SK-N-SH (cell line): ENCODE measurements at regions not wholly inside any gene's neighbourhood (a gene's known extent, or its start where the extent isn't known, plus 50 kb on each side); places are given as distances from the start of the nearest gene placed in this dataset.

Experiments used
- CTCF ChIA-PET: fragments of 300-600, 350-600 bp; formaldehyde crosslinking; extraction: SDS; loops from one replicate; lab custom pipeline; 2021; lab: Yijun Ruan, JAX
- POLR2A ChIA-PET: fragments of 350-600 bp; sonication (Branson Sonifier 250); formaldehyde crosslinking; extraction: SDS; loops from one replicate; lab custom pipeline; 2020; ENCODE audit warnings: antibody characterized with exemption, inconsistent platforms; lab: Yijun Ruan, JAX
- DNase-seq: peaks from one replicate; pipeline ENCODE4 v3.0.0; 2012
- H2AFZ ChIP-seq: fragments of 200-600 bp; sonication (generic); 2 replicates; pipeline ENCODE4 v1.8.1; 2016; ENCODE audit warnings: antibody characterized with exemption, mild to moderate bottlenecking, low read depth
- H3F3A ChIP-seq: fragments of 200-600 bp; sonication (generic); replicated peaks from 2 replicates; pipeline ENCODE3; 2016; ENCODE audit warnings: antibody characterized with exemption, mild to moderate bottlenecking; ENCODE audit not compliant: insufficient read depth
- H3K27ac ChIP-seq, 2 experiments: fragments of 200-500 bp in 1 of 2; fragments of 200-600 bp in 1 of 2; sonication (Bioruptor generic) in 1 of 2; sonication (generic), shearing (Covaris generic) in 1 of 2; 2 replicates each; pipeline versions ENCODE4 v1.5.1 to v1.6.1; 2014 to 2016; ENCODE audit warnings: low read depth in 2 of 2, inconsistent platforms in 1 of 2, low read length in 1 of 2, mild to moderate bottlenecking in 1 of 2, mixed read lengths in 1 of 2
- H3K27me3 ChIP-seq: fragments of 200-600 bp; sonication (generic), shearing (Covaris generic); 2 replicates; pipeline ENCODE4 v1.6.1; 2016; ENCODE audit warnings: mixed run types; ENCODE audit not compliant: insufficient read depth
- H3K36me3 ChIP-seq, 2 experiments: fragments of 200-500 bp in 1 of 2; fragments of 200-600 bp in 1 of 2; sonication (Bioruptor generic) in 1 of 2; sonication (generic) in 1 of 2; replicated peaks in 1 of 2; 2 replicates each; pipeline versions ENCODE3 to v1.5.1; 2014 to 2016; ENCODE audit warnings: low read length in 1 of 2, mild to moderate bottlenecking in 1 of 2; ENCODE audit not compliant: insufficient read depth in 2 of 2, control insufficient read depth in 1 of 2
- H3K4me1 ChIP-seq, 2 experiments: fragments of 200-500 bp in 1 of 2; fragments of 200-600 bp in 1 of 2; sonication (Bioruptor generic) in 1 of 2; sonication (generic), shearing (Covaris generic) in 1 of 2; 2 replicates each; pipeline versions ENCODE4 v1.5.1 to v1.6.1; 2014 to 2016; ENCODE audit warnings: low read depth in 1 of 2, low read length in 1 of 2, mixed run types in 1 of 2; ENCODE audit not compliant: insufficient read depth in 2 of 2, control insufficient read depth in 1 of 2
- H3K4me2 ChIP-seq: fragments of 200-600 bp; sonication (generic), shearing (Covaris generic); 2 replicates; pipeline ENCODE4 v1.6.1; 2017; ENCODE audit warnings: mixed run types
- H3K4me3 ChIP-seq, 2 experiments: fragments of 200-500 bp in 1 of 2; fragments of 200-600 bp in 1 of 2; sonication (Bioruptor generic) in 1 of 2; sonication (generic), shearing (Covaris generic) in 1 of 2; 2 replicates each; pipeline versions ENCODE4 v1.5.1 to v1.8.1; 2014 to 2016; ENCODE audit warnings: low read depth in 2 of 2, inconsistent platforms in 1 of 2, low read length in 1 of 2, mild to moderate bottlenecking in 1 of 2, mixed read lengths in 1 of 2, moderate library complexity in 1 of 2
- H3K79me2 ChIP-seq: fragments of 200-600 bp; sonication (generic); 2 replicates; pipeline ENCODE4 v1.8.1; 2017; ENCODE audit warnings: mild to moderate bottlenecking; ENCODE audit not compliant: insufficient read depth
- H3K9ac ChIP-seq: fragments of 200-600 bp; sonication (generic); 2 replicates; pipeline ENCODE4 v1.6.1; 2017; ENCODE audit warnings: mixed run types
- H3K9me2 ChIP-seq: fragments of 200-600 bp; sonication (generic); 2 replicates; pipeline ENCODE4 v1.6.1; 2017; ENCODE audit warnings: mixed run types
- H3K9me3 ChIP-seq: fragments of 200-600 bp; sonication (generic); 2 replicates; pipeline ENCODE4 v1.6.1; 2017; ENCODE audit warnings: mixed run types, mild to moderate bottlenecking, moderate library complexity
- H4K20me1 ChIP-seq: fragments of 200-600 bp; sonication (generic); 2 replicates; pipeline ENCODE4 v1.6.1; 2017; ENCODE audit warnings: mild to moderate bottlenecking, mixed run types; ENCODE audit not compliant: insufficient read depth
- CTCF ChIP-seq: fragments of 200-600 bp; sonication (generic); IDR thresholded peaks from 2 replicates; pipeline ENCODE4 v1.6.1; 2017; ENCODE audit warnings: antibody characterized with exemption, mild to moderate bottlenecking, moderate library complexity
- EP300 ChIP-seq, 2 experiments: IDR thresholded peaks; 2 replicates each; pipeline versions ENCODE4 v1.4.0 to v1.6.1; 2012; ENCODE audit warnings: borderline replicate concordance in 1 of 2, low read depth in 1 of 2, low read length in 1 of 2
- GABPA ChIP-seq: IDR thresholded peaks from 2 replicates; pipeline ENCODE4 v1.4.0; 2012; ENCODE audit warnings: low read depth, mild to moderate bottlenecking
- GATA2 ChIP-seq: sonication (generic); formaldehyde crosslinking; IDR thresholded peaks from 2 replicates; pipeline ENCODE4 v1.5.0; 2020; ENCODE audit warnings: mild to moderate bottlenecking, missing genetic modification reagents
- MAX ChIP-seq: IDR thresholded peaks from 2 replicates; pipeline ENCODE4 v1.4.0; 2012; ENCODE audit warnings: low read depth
- MEF2A ChIP-seq: IDR thresholded peaks from 2 replicates; pipeline ENCODE4 v1.4.0; 2012; ENCODE audit warnings: low read depth, borderline replicate concordance
- MXI1 ChIP-seq: IDR thresholded peaks from 2 replicates; pipeline ENCODE4 v1.6.1; 2012; ENCODE audit warnings: mild to moderate bottlenecking, low read depth, low read length, improper control_type of control experiment
- NRF1 ChIP-seq: IDR thresholded peaks from 2 replicates; pipeline ENCODE4 v1.6.1; 2012; ENCODE audit warnings: low read depth, mild to moderate bottlenecking, low read length
- POLR2AphosphoS5 ChIP-seq: IDR thresholded peaks from 2 replicates; pipeline ENCODE4 v1.6.1; 2012; ENCODE audit warnings: low read depth, low read length
- RAD21 ChIP-seq: IDR thresholded peaks from 2 replicates; pipeline ENCODE4 v1.6.1; 2012; ENCODE audit warnings: mild to moderate bottlenecking, low read length
- RCOR1 ChIP-seq: fragments of 150-350 bp; IDR thresholded peaks from 2 replicates; pipeline ENCODE4 v1.6.1; 2017; ENCODE audit warnings: antibody characterized with exemption, low read length
- REST ChIP-seq: IDR thresholded peaks from 2 replicates; pipeline ENCODE4 v1.6.1; 2012; ENCODE audit warnings: mild to moderate bottlenecking, low read depth, low read length, moderate library complexity
- SMC3 ChIP-seq: IDR thresholded peaks from 2 replicates; pipeline ENCODE4 v1.6.1; 2012; ENCODE audit warnings: low read depth, low read length, improper control_type of control experiment
- TEAD4 ChIP-seq: IDR thresholded peaks from 2 replicates; pipeline ENCODE4 v1.4.0; 2012; ENCODE audit warnings: mild to moderate bottlenecking, borderline replicate concordance; ENCODE audit not compliant: insufficient read depth
- USF1 ChIP-seq: IDR thresholded peaks from 2 replicates; pipeline ENCODE4 v1.4.0; 2012; ENCODE audit warnings: low read depth, borderline replicate concordance
- USF2 ChIP-seq: fragments of 150-350 bp; IDR thresholded peaks from 2 replicates; pipeline ENCODE4 v1.6.1; 2017; ENCODE audit warnings: antibody characterized with exemption, low read length, low read depth, borderline replicate concordance
- YY1 ChIP-seq: IDR thresholded peaks from 2 replicates; pipeline ENCODE4 v1.4.0; 2012; ENCODE audit warnings: low read depth, mild to moderate bottlenecking
- WGBS: methylation state at CpG from one replicate; pipeline ENCODE4 v1.1.6; 2017; ENCODE audit warnings: low lambda C conversion rate; 5-methylcytosine and 5-hydroxymethylcytosine counted together

GRCh38 chr3:34544136-34544535, 745.7 kb downstream of the PDCD6IP start:
- H3K79me2 ChIP-seq = no peaks in the 10 kb centered on the region
- no peak overlapping the region for H3K27ac ChIP-seq
- H3K4me3 ChIP-seq = no peak overlapping the region
- TF ChIP-seq CTCF (no peak), MAX (no peak), USF2 (no peak)
- TF ChIP-seq, all 33 proteins: peak for 0
- Histone ChIP-seq H3K4me2 (no peak overlapping the region), H2AFZ (no peak overlapping the region), H3K9ac (no peak overlapping the region), H3K36me3 (no peaks in the 10 kb centered on the region), H3K27me3 (no peaks in the 10 kb centered on the region), H3F3A (no peaks in the 10 kb centered on the region), H4K20me1 (no peaks in the 10 kb centered on the region), H3K9me3 (no peaks in the 10 kb centered on the region), H3K4me1 (no peaks in the 10 kb centered on the region), H3K9me2 (no peaks in the 10 kb centered on the region)
- 28% methylated on average over 4 of the region's 4 CpGs for WGBS
- POLR2A ChIA-PET = no interaction called here
- CTCF ChIA-PET = no interaction called here
- DNase-seq = no peak

GRCh38 chr3:34547297-34547920, 749.0 kb downstream of the PDCD6IP start:
- ChIA-PET CTCF (interaction anchor here (0.6 to 1.0 kb wide), 2 partner anchors 9 to 154 kb away, joined by 3 read pairs; no protein-coding TSS in a partner anchor), POLR2A (no interaction called here)
- Histone ChIP-seq H2AFZ (no peak overlapping the region), H3K4me3 (no peak overlapping the region), H3K9ac (no peak overlapping the region), H3K9me3 (no peaks in the 10 kb centered on the region), H3K36me3 (no peaks in the 10 kb centered on the region), H4K20me1 (no peaks in the 10 kb centered on the region), H3K4me1 (no peaks in the 10 kb centered on the region), H3K27ac (no peak overlapping the region), H3K4me2 (no peak overlapping the region), H3F3A (no peaks in the 10 kb centered on the region), H3K9me2 (no peaks in the 10 kb centered on the region), H3K79me2 (no peaks in the 10 kb centered on the region), H3K27me3 (no peaks in the 10 kb centered on the region)
- WGBS = 0% methylated on average over 2 of the region's 2 CpGs
- no peak for DNase-seq
- TF ChIP-seq RAD21 (no peak), TEAD4 (no peak), EP300 (IDR thresholded peaks at IDR 0.05; ENCODE audit: borderline replicate concordance in 1 of 2, low read depth in 1 of 2, low read length in 1 of 2) (no peak), POLR2AphosphoS5 (no peak), GATA2 (CRISPR knock-in tag) (no peak), REST (no peak), MXI1 (no peak), RCOR1 (no peak), SMC3 (no peak), YY1 (no peak), NRF1 (no peak), USF1 (no peak), MEF2A (no peak), CTCF (no peak), GABPA (no peak)
